Gastrocnemius medialis (tissue), 4 donors: ENCODE measurements at regions not wholly inside any gene's neighbourhood (a gene's known extent, or its start where the extent isn't known, plus 50 kb on each side); places are given as distances from the start of the nearest gene placed in this dataset.

ENCODE experiments used
- ATAC-seq, 2 donors: fragments of 150-250 bp; one replicate each; pipeline ENCODE4 v1.9.1; 2016
- DNase-seq, 2 donors: peaks; one replicate each; pipeline ENCODE4 v3.0.0-alpha.2; 2019
- H3K27ac ChIP-seq, 4 donors: fragments of 200-600 bp; sonication (generic); 1 replicate in 1 of 4; 2 replicates in 3 of 4; pipeline ENCODE4 v1.5.1; 2016 to 2018; ENCODE audit warnings: mild to moderate bottlenecking in 2 of 4, moderate library complexity in 1 of 4
- H3K27me3 ChIP-seq, 3 donors: fragments of 200-600 bp; sonication (generic) in 2 of 3; 1 replicate in 1 of 3; 2 replicates in 2 of 3; pipeline versions ENCODE4 v1.5.1 to v1.6.0; 2016 to 2019; ENCODE audit warnings: mild to moderate bottlenecking in 1 of 3, moderate library complexity in 1 of 3
- H3K36me3 ChIP-seq, 2 donors: fragments of 200-600 bp; sonication (generic) in 1 of 2; one replicate each; pipeline ENCODE4 v1.5.1; 2017 to 2018
- H3K4me1 ChIP-seq, 2 donors: fragments of 200-600 bp; sonication (generic) in 1 of 2; one replicate each; pipeline ENCODE4 v1.5.1; 2016 to 2017; ENCODE audit warnings: mild to moderate bottlenecking in 2 of 2
- H3K4me3 ChIP-seq, 4 donors: fragments of 200-600 bp; sonication (generic) in 3 of 4; 1 replicate in 1 of 4; 2 replicates in 3 of 4; pipeline ENCODE4 v1.5.1; 2016 to 2019; ENCODE audit warnings: mild to moderate bottlenecking in 2 of 4
- H3K9me3 ChIP-seq, 3 donors: fragments of 200-600 bp; sonication (generic) in 2 of 3; 1 replicate in 1 of 3; 2 replicates in 2 of 3; pipeline ENCODE4 v1.5.1; 2016 to 2019
- POLR2A ChIP-seq, 2 donors: fragments of 450-650 bp; IDR thresholded peaks; one replicate each; pipeline ENCODE4 v1.6.1; 2017; ENCODE audit warnings: antibody characterized with exemption in 2 of 2, mild to moderate bottlenecking in 2 of 2, moderate library complexity in 2 of 2
- in situ Hi-C, 4 donors: fragments of 200-750 bp; cut with MboI; loops; one replicate each; pipeline versions ENCODE4 v1.15.0 to v1.8.0; 2017; ENCODE audit warnings: low sequenced_read_pairs in 4 of 4
- intact Hi-C: fragments of 100-400 bp; cut with DNase I; formaldehyde crosslinking; loops from one replicate; pipeline ENCODE4 v1.15.1; 2023; ENCODE audit warnings: low total_unique reads
- TF ChIP-seq, protein P1 (sequence below), 5 experiments: fragments of 450-650 bp in 3 of 5; fragments of 200-600 bp in 2 of 5; sonication (generic) in 2 of 5; IDR thresholded peaks in 4 of 5; conservative IDR thresholded peaks in 1 of 5; 1 replicate in 4 of 5; 2 replicates in 1 of 5; pipeline ENCODE4 v1.5.1; 2016 to 2019; ENCODE audit warnings: antibody characterized with exemption in 5 of 5, mild to moderate bottlenecking in 3 of 5, moderate library complexity in 3 of 5

- no peaks in the 10 kb centered on the region for H3K27me3 ChIP-seq
- in situ Hi-C loops (no loop called here), intact Hi-C loops (no loop called here)
- TF ChIP-seq POLR2A (IDR thresholded peaks at IDR 0.05): no peak
- TF ChIP-seq, protein P1, sequence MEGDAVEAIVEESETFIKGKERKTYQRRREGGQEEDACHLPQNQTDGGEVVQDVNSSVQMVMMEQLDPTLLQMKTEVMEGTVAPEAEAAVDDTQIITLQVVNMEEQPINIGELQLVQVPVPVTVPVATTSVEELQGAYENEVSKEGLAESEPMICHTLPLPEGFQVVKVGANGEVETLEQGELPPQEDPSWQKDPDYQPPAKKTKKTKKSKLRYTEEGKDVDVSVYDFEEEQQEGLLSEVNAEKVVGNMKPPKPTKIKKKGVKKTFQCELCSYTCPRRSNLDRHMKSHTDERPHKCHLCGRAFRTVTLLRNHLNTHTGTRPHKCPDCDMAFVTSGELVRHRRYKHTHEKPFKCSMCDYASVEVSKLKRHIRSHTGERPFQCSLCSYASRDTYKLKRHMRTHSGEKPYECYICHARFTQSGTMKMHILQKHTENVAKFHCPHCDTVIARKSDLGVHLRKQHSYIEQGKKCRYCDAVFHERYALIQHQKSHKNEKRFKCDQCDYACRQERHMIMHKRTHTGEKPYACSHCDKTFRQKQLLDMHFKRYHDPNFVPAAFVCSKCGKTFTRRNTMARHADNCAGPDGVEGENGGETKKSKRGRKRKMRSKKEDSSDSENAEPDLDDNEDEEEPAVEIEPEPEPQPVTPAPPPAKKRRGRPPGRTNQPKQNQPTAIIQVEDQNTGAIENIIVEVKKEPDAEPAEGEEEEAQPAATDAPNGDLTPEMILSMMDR (IDR thresholded peaks at IDR 0.05 in 4 of 5, conservative IDR thresholded peaks at IDR 0.05 in 1 of 5): no peak
- no peaks in the 10 kb centered on the region for H3K9me3 ChIP-seq
- H3K4me1 ChIP-seq: no peaks in the 10 kb centered on the region
- no peaks in the 10 kb centered on the region for H3K36me3 ChIP-seq
- ATAC-seq (no peak), DNase-seq (no peak)
- no peak overlapping the region for H3K4me3 ChIP-seq
- H3K27ac ChIP-seq: no peak overlapping the region
These were observed 1164.7 kb downstream of the CDY2B start for GRCh38 chrY:16715278-16715677.

DNA sequence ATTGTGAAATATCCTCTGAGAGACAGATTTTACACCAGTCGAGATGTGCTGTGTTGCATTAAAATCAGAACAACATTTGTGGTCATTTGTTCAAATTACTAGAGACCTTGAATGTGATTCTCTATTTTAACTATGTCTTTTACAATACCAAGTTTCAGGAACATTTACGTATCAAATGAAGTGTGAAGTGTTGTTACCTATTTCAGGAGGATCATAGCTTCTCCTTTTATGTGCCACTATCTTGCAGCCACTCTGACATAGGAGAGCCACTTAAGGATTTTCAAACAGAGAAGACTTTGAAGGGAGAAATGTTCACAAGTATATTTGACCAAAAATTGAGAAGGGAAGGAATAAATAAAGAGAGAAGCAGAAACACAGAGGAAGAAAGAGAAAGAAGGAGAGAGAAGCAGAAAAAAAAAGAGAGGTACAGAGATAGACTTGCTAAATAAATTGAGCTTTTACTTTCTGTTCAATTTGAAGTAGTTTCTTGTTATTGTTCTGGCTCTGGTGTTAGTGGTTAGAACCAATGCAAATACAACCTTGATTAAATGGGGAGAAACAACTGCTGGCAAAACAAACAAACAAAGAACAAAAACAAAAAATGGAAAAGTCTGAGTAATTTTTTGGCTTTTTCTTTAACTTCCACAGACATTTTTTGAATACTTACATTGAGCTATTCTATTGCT, 1206.8 kb downstream of the CDY2B start:
- intact Hi-C loops: no loop called here
- no peak overlapping the region for H3K4me3 ChIP-seq
- TF ChIP-seq, protein P1 (IDR thresholded peaks at IDR 0.05 in 4 of 5, conservative IDR thresholded peaks at IDR 0.05 in 1 of 5): no peak
- TF ChIP-seq POLR2A (IDR thresholded peaks at IDR 0.05): no peak
- no peaks in the 10 kb centered on the region for H3K9me3 ChIP-seq
- no peaks in the 10 kb centered on the region for H3K4me1 ChIP-seq
- H3K27me3 ChIP-seq: no peaks in the 10 kb centered on the region
- DNase-seq (no peak), ATAC-seq (no peak)
- no peak overlapping the region for H3K27ac ChIP-seq
- no peaks in the 10 kb centered on the region for H3K36me3 ChIP-seq
- in situ Hi-C loops: no loop called here

- no peak overlapping the region for H3K4me3 ChIP-seq
- in situ Hi-C loops: no loop called here
- no peak for ATAC-seq
- no peaks in the 10 kb centered on the region for H3K9me3 ChIP-seq
- H3K36me3 ChIP-seq: no peaks in the 10 kb centered on the region
- H3K27me3 ChIP-seq: no peaks in the 10 kb centered on the region
- intact Hi-C loops: no loop called here
- no peak overlapping the region for H3K27ac ChIP-seq
- TF ChIP-seq, protein P1 (IDR thresholded peaks at IDR 0.05 in 4 of 5, conservative IDR thresholded peaks at IDR 0.05 in 1 of 5): no peak
- TF ChIP-seq POLR2A (IDR thresholded peaks at IDR 0.05): no peak
- no peak for DNase-seq
- no peaks in the 10 kb centered on the region for H3K4me1 ChIP-seq
These were observed 1211.6 kb downstream of the CDY2B start for GRCh38 chrY:16668402-16668801.

- ATAC-seq (no peak), DNase-seq (no peak)
- H3K9me3 ChIP-seq: no peaks in the 10 kb centered on the region
- no peaks in the 10 kb centered on the region for H3K27me3 ChIP-seq
- in situ Hi-C loops: no loop called here
- no peaks in the 10 kb centered on the region for H3K4me1 ChIP-seq
- no peak overlapping the region for H3K4me3 ChIP-seq
- H3K27ac ChIP-seq: no peak overlapping the region
- no peaks in the 10 kb centered on the region for H3K36me3 ChIP-seq
- TF ChIP-seq, protein P1 (IDR thresholded peaks at IDR 0.05 in 4 of 5, conservative IDR thresholded peaks at IDR 0.05 in 1 of 5): no peak
- TF ChIP-seq POLR2A (IDR thresholded peaks at IDR 0.05): no peak
- intact Hi-C loops: no loop called here
These were observed 1217.3 kb downstream of the CDY2B start for GRCh38 chrY:16662741-16663140.

- no peak for ATAC-seq
These were observed 1220.7 kb downstream of the CDY2B start for GRCh38 chrY:16659340-16659739.

More at GRCh38 chrY:16659340-16659739, 1220.7 kb downstream of the CDY2B start:
- no peak for DNase-seq
- Histone ChIP-seq H3K4me1 (no peaks in the 10 kb centered on the region), H3K27ac (no peak overlapping the region), H3K27me3 (no peaks in the 10 kb centered on the region), H3K36me3 (no peaks in the 10 kb centered on the region), H3K4me3 (no peak overlapping the region), H3K9me3 (no peaks in the 10 kb centered on the region)
- in situ Hi-C loops: no loop called here
- TF ChIP-seq, protein P1 (IDR thresholded peaks at IDR 0.05 in 4 of 5, conservative IDR thresholded peaks at IDR 0.05 in 1 of 5): no peak
- no peak for TF ChIP-seq POLR2A (IDR thresholded peaks at IDR 0.05)
- intact Hi-C loops: no loop called here
